HEK293 (cell line): ENCODE measurements at regions not wholly inside any gene's neighbourhood (a gene's known extent, or its start where the extent isn't known, plus 50 kb on each side); places are given as distances from the start of the nearest gene placed in this dataset.

ENCODE experiments used
- CTCF ChIA-PET: fragments of 350-600 bp; formaldehyde crosslinking; extraction: SDS; loops from one replicate; lab custom pipeline; 2021; ENCODE audit warnings: antibody characterized with exemption; lab: Yijun Ruan, JAX
- POLR2A ChIA-PET: fragments of 300-600 bp; formaldehyde crosslinking; extraction: SDS; loops from one replicate; lab custom pipeline; 2020; ENCODE audit warnings: antibody characterized with exemption, inconsistent platforms; lab: Yijun Ruan, JAX
- H3K27ac ChIP-seq: fragments of 200-500 bp; sonication (Bioruptor generic); 2 replicates; pipeline ENCODE4 v1.5.1; 2014; ENCODE audit warnings: low read depth, low read length, control low read depth, inconsistent platforms; ENCODE audit errors: extremely low read depth
- H3K36me3 ChIP-seq, 2 experiments: fragments of 200-500 bp in 1 of 2; sonication (Bioruptor generic) in 1 of 2; 1 replicate in 1 of 2; 2 replicates in 1 of 2; pipeline ENCODE4 v1.5.1; 2014 to 2017; ENCODE audit warnings: inconsistent platforms in 2 of 2, low read length in 2 of 2; ENCODE audit not compliant: control insufficient read depth in 2 of 2, insufficient read depth in 1 of 2
- H3K4me1 ChIP-seq: fragments of 200-500 bp; sonication (Bioruptor generic); 2 replicates; pipeline ENCODE4 v1.5.1; 2014; ENCODE audit warnings: mild to moderate bottlenecking, low read length, inconsistent platforms; ENCODE audit not compliant: control insufficient read depth, insufficient read depth
- H3K4me3 ChIP-seq: 2 replicates; pipeline ENCODE4 v1.5.1; 2011; ENCODE audit warnings: low read depth, mild to moderate bottlenecking, control low read depth, low read length, moderate library complexity
- H3K9me3 ChIP-seq: fragments of 200-500 bp; sonication (Bioruptor generic); 2 replicates; pipeline ENCODE4 v1.5.1; 2014; ENCODE audit warnings: low read depth, low read length, inconsistent platforms; ENCODE audit not compliant: control insufficient read depth, insufficient read depth
- BCL11A ChIP-seq: fragments of 450-650 bp; formaldehyde crosslinking; IDR thresholded peaks from 2 replicates; pipeline ENCODE4 v1.5.1; 2016; ENCODE audit warnings: low read depth, missing biosample characterization, missing genetic modification characterization
- KLF8 ChIP-seq: fragments of 450-650 bp; formaldehyde crosslinking; IDR thresholded peaks from 2 replicates; pipeline ENCODE4 v1.5.1; 2016; ENCODE audit warnings: missing biosample characterization, missing genetic modification characterization
- OSR2 ChIP-seq: fragments of 450-650 bp; formaldehyde crosslinking; IDR thresholded peaks from 2 replicates; pipeline ENCODE4 v1.5.1; 2016; ENCODE audit warnings: missing biosample characterization, missing genetic modification characterization
- OVOL3 ChIP-seq: fragments of 450-650 bp; formaldehyde crosslinking; IDR thresholded peaks from 2 replicates; pipeline ENCODE4 v1.5.1; 2016; ENCODE audit warnings: missing biosample characterization, missing genetic modification characterization
- RBAK ChIP-seq: fragments of 450-650 bp; formaldehyde crosslinking; IDR thresholded peaks from 2 replicates; pipeline ENCODE4 v1.5.1; 2016; ENCODE audit warnings: missing biosample characterization, missing genetic modification characterization
- SETDB1 ChIP-seq: IDR thresholded peaks from one replicate; pipeline ENCODE4 v1.6.1; 2017; ENCODE audit warnings: mild to moderate bottlenecking, low read length, moderate library complexity, mixed read lengths; ENCODE audit not compliant: insufficient read length
- ZNF132 ChIP-seq: fragments of 450-650 bp; formaldehyde crosslinking; IDR thresholded peaks from 2 replicates; pipeline ENCODE4 v1.5.1; 2017; ENCODE audit warnings: missing biosample characterization, missing genetic modification characterization, borderline replicate concordance
- ZNF140 ChIP-seq: fragments of 450-650 bp; formaldehyde crosslinking; IDR thresholded peaks from 2 replicates; pipeline ENCODE4 v1.5.1; 2016; ENCODE audit warnings: missing biosample characterization, missing genetic modification characterization
- ZNF19 ChIP-seq: fragments of 450-650 bp; formaldehyde crosslinking; IDR thresholded peaks from 2 replicates; pipeline ENCODE4; 2016; ENCODE audit warnings: missing biosample characterization, missing genetic modification characterization, low read depth
- ZNF324 ChIP-seq: fragments of 450-650 bp; formaldehyde crosslinking; IDR thresholded peaks from 2 replicates; pipeline ENCODE4 v1.5.1; 2016; ENCODE audit warnings: missing biosample characterization, missing genetic modification characterization
- ZNF335 ChIP-seq: fragments of 450-650 bp; formaldehyde crosslinking; conservative IDR thresholded peaks from 2 replicates; pipeline ENCODE4 v1.5.1; 2016; ENCODE audit warnings: missing biosample characterization, missing genetic modification characterization
- ZNF404 ChIP-seq: fragments of 450-650 bp; formaldehyde crosslinking; IDR thresholded peaks from 2 replicates; pipeline ENCODE4 v1.5.1; 2017; ENCODE audit warnings: missing biosample characterization, missing genetic modification characterization
- ZNF48 ChIP-seq: fragments of 450-650 bp; formaldehyde crosslinking; IDR thresholded peaks from 2 replicates; pipeline ENCODE4 v1.5.1; 2016; ENCODE audit warnings: missing biosample characterization, missing genetic modification characterization
- ZNF571 ChIP-seq: fragments of 450-650 bp; formaldehyde crosslinking; IDR thresholded peaks from 2 replicates; pipeline ENCODE4 v1.5.0; 2017; ENCODE audit warnings: missing biosample characterization, missing genetic modification characterization
- ZNF626 ChIP-seq: fragments of 450-650 bp; sonication (Bioruptor Pico); formaldehyde crosslinking; IDR thresholded peaks from 2 replicates; pipeline ENCODE4 v1.5.1; 2018; ENCODE audit warnings: missing biosample characterization, missing genetic modification characterization, inconsistent platforms
- ZNF629 ChIP-seq: fragments of 450-650 bp; formaldehyde crosslinking; IDR thresholded peaks from 2 replicates; pipeline ENCODE4 v1.5.1; 2017; ENCODE audit warnings: missing biosample characterization, missing genetic modification characterization
- ZNF664 ChIP-seq: fragments of 450-650 bp; formaldehyde crosslinking; IDR thresholded peaks from 2 replicates; pipeline ENCODE4 v1.5.1; 2016; ENCODE audit warnings: missing biosample characterization, missing genetic modification characterization
- ZNF768 ChIP-seq: fragments of 450-650 bp; formaldehyde crosslinking; IDR thresholded peaks from 2 replicates; pipeline ENCODE4 v1.5.1; 2018; ENCODE audit warnings: missing biosample characterization, mild to moderate bottlenecking, missing genetic modification characterization
- TF ChIP-seq, protein P1 (sequence below): fragments of 450-650 bp; formaldehyde crosslinking; IDR thresholded peaks from 2 replicates; pipeline ENCODE4 v1.5.1; 2016; ENCODE audit warnings: missing biosample characterization, missing genetic modification characterization
- TF ChIP-seq, protein P2 (sequence below): fragments of 450-650 bp; formaldehyde crosslinking; IDR thresholded peaks from 2 replicates; pipeline ENCODE4 v1.5.1; 2016; ENCODE audit warnings: missing biosample characterization, missing genetic modification characterization
- TF ChIP-seq, protein P3 (sequence below): fragments of 450-650 bp; formaldehyde crosslinking; IDR thresholded peaks from 2 replicates; pipeline ENCODE4 v1.5.1; 2016; ENCODE audit warnings: missing biosample characterization, missing genetic modification characterization, borderline replicate concordance
- TF ChIP-seq, protein P4 (sequence below): IDR thresholded peaks from 2 replicates; pipeline ENCODE4 v1.6.1; 2011; ENCODE audit warnings: mild to moderate bottlenecking, low read depth, low read length, borderline replicate concordance

DNA sequence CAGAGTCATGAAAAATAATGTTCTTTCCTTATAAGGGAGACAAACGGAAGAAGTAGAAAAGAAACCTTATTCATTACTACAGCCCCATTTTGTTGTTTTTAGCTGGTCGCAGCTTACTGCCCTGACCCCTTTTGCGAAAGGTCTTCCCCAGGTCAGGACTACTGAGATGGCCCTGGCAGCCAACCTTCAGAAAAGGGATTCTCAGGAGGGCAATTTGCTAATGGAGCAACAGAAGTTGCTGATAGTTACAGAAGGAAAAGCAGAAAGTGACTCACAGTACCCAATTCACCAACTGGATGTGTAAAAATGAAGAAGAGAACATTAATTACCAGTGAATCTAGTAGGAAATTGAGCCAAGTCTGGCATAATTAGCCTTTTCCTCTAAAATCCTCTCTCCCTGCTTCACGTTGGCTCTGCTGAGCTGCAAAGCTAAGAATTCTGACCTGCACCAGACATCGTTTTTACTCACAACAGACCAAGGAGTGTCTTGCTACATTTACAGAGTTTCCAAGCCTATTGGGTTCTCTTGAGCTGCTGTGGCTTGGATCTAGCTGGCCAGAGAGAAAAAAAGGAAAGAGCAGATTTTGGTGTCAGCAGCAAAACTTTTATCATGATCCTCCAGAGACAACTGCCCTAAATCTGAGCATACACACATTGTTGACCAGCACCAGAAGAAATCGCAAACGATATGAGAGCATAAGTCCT, 499.9 kb upstream of the FZD8 start:
- no peaks in the 10 kb centered on the region; the same call in 1 of the 2 replicates for H3K4me1 ChIP-seq
- POLR2A ChIA-PET: no interaction called here
- H3K9me3 ChIP-seq: no peaks in the 10 kb centered on the region
- no peaks in the 10 kb centered on the region for H3K36me3 ChIP-seq
- no peak for TF ChIP-seq RBAK (tag by site-specific recombination)
- TF ChIP-seq ZNF324 (tag by site-specific recombination): no peak
- TF ChIP-seq ZNF132 (tag by site-specific recombination): no peak
- CTCF ChIA-PET: no interaction called here
- H3K27ac ChIP-seq: no peak overlapping the region
- no peak overlapping the region for H3K4me3 ChIP-seq

DNA sequence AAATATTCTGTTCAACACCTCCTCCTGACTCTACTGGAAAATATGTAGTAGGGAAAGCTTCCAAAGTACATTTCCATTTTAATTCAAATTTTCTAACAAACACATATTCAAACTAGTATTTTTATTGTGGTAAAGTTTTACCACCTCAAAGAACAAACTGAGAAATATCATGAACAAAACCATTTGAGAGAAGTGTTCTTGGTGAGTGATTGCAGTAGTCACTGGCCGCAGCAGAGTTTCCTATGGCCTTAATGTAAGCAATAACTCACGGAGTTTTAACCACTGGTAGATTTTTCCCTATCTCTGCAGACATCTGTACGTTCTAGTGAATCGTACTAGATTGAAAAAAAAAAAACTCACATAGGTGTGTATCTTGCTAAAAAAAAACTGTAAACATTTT, 487.0 kb upstream of the FZD8 start:
- H3K4me3 ChIP-seq: no peak overlapping the region
- POLR2A ChIA-PET: no interaction called here
- H3K36me3 ChIP-seq: no peaks in the 10 kb centered on the region
- H3K4me1 ChIP-seq: no peaks in the 10 kb centered on the region
- TF ChIP-seq KLF8 (tag by site-specific recombination) (no peak), BCL11A (no peak)
- TF ChIP-seq, protein P1, sequence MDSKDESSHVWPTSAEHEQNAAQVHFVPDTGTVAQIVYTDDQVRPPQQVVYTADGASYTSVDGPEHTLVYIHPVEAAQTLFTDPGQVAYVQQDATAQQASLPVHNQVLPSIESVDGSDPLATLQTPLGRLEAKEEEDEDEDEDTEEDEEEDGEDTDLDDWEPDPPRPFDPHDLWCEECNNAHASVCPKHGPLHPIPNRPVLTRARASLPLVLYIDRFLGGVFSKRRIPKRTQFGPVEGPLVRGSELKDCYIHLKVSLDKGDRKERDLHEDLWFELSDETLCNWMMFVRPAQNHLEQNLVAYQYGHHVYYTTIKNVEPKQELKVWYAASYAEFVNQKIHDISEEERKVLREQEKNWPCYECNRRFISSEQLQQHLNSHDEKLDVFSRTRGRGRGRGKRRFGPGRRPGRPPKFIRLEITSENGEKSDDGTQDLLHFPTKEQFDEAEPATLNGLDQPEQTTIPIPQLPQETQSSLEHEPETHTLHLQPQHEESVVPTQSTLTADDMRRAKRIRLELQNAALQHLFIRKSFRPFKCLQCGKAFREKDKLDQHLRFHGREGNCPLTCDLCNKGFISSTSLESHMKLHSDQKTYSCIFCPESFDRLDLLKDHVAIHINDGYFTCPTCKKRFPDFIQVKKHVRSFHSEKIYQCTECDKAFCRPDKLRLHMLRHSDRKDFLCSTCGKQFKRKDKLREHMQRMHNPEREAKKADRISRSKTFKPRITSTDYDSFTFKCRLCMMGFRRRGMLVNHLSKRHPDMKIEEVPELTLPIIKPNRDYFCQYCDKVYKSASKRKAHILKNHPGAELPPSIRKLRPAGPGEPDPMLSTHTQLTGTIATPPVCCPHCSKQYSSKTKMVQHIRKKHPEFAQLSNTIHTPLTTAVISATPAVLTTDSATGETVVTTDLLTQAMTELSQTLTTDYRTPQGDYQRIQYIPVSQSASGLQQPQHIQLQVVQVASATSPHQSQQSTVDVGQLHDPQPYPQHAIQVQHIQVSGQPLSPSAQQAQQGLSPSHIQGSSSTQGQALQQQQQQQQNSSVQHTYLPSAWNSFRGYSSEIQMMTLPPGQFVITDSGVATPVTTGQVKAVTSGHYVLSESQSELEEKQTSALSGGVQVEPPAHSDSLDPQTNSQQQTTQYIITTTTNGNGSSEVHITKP (tag by site-specific recombination): no peak
- TF ChIP-seq, protein P2, sequence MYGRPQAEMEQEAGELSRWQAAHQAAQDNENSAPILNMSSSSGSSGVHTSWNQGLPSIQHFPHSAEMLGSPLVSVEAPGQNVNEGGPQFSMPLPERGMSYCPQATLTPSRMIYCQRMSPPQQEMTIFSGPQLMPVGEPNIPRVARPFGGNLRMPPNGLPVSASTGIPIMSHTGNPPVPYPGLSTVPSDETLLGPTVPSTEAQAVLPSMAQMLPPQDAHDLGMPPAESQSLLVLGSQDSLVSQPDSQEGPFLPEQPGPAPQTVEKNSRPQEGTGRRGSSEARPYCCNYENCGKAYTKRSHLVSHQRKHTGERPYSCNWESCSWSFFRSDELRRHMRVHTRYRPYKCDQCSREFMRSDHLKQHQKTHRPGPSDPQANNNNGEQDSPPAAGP: no peak
- no peaks in the 10 kb centered on the region for H3K9me3 ChIP-seq
- H3K27ac ChIP-seq: no peak overlapping the region
- CTCF ChIA-PET: no interaction called here

DNA sequence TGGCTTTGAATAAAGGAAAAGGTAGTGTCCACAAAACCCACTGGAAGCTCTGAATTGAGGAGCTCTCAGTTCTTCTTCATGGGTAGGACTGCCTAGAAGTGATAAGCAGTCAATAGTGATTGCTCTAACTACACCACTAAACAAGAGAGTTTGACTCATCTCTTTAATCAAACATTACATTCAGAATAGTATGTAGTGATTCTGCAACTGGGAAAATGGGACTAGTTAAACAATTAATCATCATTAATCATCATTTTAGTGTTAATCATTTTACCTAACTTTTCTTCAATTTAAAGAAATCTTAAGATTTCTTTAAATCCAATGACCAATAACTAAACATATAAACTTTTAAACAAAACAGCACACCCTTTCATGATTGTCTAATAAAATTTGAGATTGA, 484.0 kb upstream of the FZD8 start:
- no peaks in the 10 kb centered on the region for H3K9me3 ChIP-seq
- CTCF ChIA-PET: no interaction called here
- H3K27ac ChIP-seq: no peak overlapping the region
- H3K36me3 ChIP-seq: no peaks in the 10 kb centered on the region
- POLR2A ChIA-PET: no interaction called here
- H3K4me3 ChIP-seq: no peak overlapping the region
- no peaks in the 10 kb centered on the region for H3K4me1 ChIP-seq
- TF ChIP-seq, protein P3, sequence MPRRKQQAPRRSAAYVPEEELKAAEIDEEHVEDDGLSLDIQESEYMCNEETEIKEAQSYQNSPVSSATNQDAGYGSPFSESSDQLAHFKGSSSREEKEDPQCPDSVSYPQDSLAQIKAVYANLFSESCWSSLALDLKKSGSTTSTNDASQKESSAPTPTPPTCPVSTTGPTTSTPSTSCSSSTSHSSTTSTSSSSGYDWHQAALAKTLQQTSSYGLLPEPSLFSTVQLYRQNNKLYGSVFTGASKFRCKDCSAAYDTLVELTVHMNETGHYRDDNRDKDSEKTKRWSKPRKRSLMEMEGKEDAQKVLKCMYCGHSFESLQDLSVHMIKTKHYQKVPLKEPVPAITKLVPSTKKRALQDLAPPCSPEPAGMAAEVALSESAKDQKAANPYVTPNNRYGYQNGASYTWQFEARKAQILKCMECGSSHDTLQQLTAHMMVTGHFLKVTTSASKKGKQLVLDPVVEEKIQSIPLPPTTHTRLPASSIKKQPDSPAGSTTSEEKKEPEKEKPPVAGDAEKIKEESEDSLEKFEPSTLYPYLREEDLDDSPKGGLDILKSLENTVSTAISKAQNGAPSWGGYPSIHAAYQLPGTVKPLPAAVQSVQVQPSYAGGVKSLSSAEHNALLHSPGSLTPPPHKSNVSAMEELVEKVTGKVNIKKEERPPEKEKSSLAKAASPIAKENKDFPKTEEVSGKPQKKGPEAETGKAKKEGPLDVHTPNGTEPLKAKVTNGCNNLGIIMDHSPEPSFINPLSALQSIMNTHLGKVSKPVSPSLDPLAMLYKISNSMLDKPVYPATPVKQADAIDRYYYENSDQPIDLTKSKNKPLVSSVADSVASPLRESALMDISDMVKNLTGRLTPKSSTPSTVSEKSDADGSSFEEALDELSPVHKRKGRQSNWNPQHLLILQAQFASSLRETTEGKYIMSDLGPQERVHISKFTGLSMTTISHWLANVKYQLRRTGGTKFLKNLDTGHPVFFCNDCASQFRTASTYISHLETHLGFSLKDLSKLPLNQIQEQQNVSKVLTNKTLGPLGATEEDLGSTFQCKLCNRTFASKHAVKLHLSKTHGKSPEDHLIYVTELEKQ (tag by site-specific recombination): no peak
- TF ChIP-seq ZNF48 (tag by site-specific recombination) (no peak), ZNF140 (tag by site-specific recombination) (no peak), ZNF629 (no peak), SETDB1 (no peak), ZNF19 (tag by site-specific recombination) (no peak), ZNF335 (tag by site-specific recombination) (no peak), OSR2 (tag by site-specific recombination) (no peak), ZNF664 (tag by site-specific recombination) (no peak), ZNF768 (no peak), ZNF571 (tag by site-specific recombination) (no peak), OVOL3 (tag by site-specific recombination) (no peak), ZNF626 (no peak), ZNF404 (tag by site-specific recombination) (no peak)
- TF ChIP-seq, protein P4, sequence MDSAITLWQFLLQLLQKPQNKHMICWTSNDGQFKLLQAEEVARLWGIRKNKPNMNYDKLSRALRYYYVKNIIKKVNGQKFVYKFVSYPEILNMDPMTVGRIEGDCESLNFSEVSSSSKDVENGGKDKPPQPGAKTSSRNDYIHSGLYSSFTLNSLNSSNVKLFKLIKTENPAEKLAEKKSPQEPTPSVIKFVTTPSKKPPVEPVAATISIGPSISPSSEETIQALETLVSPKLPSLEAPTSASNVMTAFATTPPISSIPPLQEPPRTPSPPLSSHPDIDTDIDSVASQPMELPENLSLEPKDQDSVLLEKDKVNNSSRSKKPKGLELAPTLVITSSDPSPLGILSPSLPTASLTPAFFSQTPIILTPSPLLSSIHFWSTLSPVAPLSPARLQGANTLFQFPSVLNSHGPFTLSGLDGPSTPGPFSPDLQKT: no peak
